ENCODE measurements at regions not wholly inside any gene's neighbourhood (a gene's known extent, or its start where the extent isn't known, plus 50 kb on each side); places are given as distances from the start of the nearest gene placed in this dataset.

DNA sequence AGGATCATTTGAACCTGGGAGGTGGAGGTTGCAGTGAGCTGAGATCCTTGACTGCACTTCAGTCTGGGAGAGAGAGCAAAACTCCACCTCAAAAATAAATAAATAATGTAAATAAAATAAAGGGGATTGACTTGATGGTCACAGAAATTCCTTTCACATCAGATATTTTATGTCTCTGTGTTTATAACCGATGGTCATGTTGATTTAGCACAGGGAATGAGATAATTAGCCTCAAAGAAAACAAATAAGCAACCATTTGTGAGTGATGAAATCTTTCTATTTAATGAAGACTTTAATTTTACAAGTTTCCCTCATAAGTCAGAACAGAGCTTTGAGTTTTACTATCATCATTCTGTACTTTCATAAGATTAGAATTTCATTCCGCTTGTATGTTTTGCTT, 64.8 kb upstream of the NUPR2 start:
- Mint-ChIP-seq H3K9me3 (no peaks in the 10 kb centered on the region), H3K4me3 (no peak overlapping the region), H3K27me3 (ENCODE audit: low read depth) (peaks cover 12% of the 10 kb centered on the region), H3K36me3 (ENCODE audit: low read depth) (no peaks in the 10 kb centered on the region), H3K27ac (no peak overlapping the region), H3K4me1 (ENCODE audit: low read depth) (no peaks in the 10 kb centered on the region)
- DNase-seq = no peak
- CTCF ChIA-PET = no interaction called here
- intact Hi-C loops (cut with micrococcal nuclease) = no loop called here

DNA sequence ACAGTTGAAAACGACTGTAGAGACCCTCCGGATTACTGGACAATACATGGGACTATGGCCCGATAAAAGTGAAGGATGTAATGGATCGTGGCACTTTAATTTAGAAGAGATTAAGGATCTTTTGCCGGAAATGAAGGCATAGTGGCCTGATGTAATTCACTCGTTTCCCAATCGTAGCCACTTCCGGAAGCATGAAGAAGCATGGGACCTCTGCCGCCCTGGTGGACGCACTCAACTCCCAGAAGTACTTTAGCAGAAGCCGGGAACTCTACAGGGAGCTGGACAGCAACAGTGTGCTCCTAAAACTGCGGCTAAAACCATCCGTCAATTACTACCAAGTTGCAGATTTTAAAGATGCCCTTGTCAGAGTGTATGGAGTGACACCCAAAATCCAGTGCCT, 59.6 kb upstream of the NUPR2 start:
- intact Hi-C loops (cut with micrococcal nuclease) = no loop called here
- CTCF ChIA-PET = no interaction called here
- no peaks in the 10 kb centered on the region for H3K9me3 Mint-ChIP-seq
- H3K36me3 Mint-ChIP-seq (ENCODE audit: low read depth) = no peaks in the 10 kb centered on the region
- H3K4me1 Mint-ChIP-seq (ENCODE audit: low read depth) = peaks cover 3% of the 10 kb centered on the region
- H3K4me3 Mint-ChIP-seq = no peak overlapping the region
- H3K27ac Mint-ChIP-seq = no peak overlapping the region
- peaks cover 29% of the 10 kb centered on the region for H3K27me3 Mint-ChIP-seq (ENCODE audit: low read depth)
- DNase-seq = no peak

DNA sequence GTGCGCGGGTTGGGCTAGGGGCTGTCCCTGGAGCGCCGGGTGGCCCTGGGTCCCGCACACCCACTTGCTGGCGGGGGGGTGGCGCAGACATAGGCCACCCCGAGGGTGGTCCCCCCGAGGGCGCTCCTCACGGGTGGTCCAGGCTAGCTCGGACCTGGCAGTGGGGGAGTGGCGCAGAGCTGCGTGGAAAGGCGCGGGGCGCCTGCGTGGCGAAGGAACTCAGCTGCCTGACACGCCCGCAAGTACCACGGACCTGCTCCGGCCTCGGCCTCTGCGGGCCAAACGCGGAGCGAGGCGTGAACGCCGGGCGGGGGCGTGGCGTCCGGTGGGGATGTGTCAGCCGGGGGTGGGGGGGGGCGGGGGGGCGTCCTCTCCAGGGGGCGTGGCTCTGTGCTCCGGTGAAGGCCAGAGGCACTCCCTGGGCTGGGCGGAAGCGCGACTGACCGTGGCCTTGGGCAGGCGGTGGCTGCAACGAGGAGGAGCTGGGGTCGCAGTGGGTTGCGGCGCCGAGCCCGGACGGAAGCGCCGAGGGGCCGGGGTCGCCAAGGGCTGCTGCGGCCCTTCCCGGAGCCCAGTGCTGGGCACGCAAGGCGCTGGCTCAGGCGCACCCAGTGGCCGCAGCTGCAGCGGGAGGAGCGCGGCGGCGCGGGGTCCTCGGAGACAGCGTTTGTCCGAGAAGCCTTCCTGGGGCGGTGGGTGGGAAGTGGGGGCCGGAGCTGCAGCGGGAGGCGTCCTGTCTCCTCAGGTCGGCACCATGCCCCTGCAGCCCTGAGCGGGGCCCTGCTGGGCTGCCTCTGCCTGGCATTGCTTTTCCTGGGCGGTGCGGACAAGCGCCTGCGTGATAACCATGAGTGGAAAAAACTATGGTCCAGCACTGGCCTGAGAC, 58.9 kb upstream of the NUPR2 start:
- no peak overlapping the region for H3K4me3 Mint-ChIP-seq
- H3K27me3 Mint-ChIP-seq (ENCODE audit: low read depth) = peaks cover 26% of the 10 kb centered on the region
- H3K4me1 Mint-ChIP-seq (ENCODE audit: low read depth) = peaks cover 3% of the 10 kb centered on the region
- no peaks in the 10 kb centered on the region for H3K36me3 Mint-ChIP-seq (ENCODE audit: low read depth)
- intact Hi-C loops (cut with micrococcal nuclease) = no loop called here
- CTCF ChIA-PET = no interaction called here
- H3K27ac Mint-ChIP-seq = no peak overlapping the region
- H3K9me3 Mint-ChIP-seq = no peaks in the 10 kb centered on the region
- no peak for DNase-seq

DNA sequence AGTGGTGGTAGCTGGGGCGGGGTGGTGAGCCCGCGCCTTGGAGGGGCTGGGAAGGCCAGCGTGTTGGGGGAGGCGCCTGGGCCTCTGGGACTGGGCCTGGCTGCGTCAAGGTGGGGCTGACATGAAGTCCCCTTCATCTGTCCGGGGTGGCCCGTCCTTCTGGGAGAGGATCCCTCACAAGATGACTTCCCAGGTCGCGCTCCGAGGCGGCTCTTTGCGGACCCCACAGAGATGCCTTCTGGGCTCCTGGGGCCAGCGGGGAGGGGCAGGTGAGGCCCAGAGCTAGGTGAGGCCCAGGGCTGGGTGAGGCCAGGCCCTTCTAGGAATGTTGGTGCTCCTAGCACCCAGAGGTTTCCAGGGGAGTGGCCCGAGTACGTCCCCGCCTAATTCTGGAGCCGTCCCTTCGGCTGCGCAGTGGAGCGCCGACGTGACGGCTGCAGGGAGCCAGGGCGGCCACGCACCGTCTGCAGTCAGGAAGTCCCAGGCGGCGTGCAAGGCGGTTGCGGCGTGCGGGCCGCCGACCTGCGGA, 58.2 kb upstream of the NUPR2 start:
- Mint-ChIP-seq H3K27me3 (ENCODE audit: low read depth) (peaks cover 23% of the 10 kb centered on the region), H3K4me3 (no peak overlapping the region), H3K27ac (no peak overlapping the region), H3K4me1 (ENCODE audit: low read depth) (peaks cover 3% of the 10 kb centered on the region), H3K36me3 (ENCODE audit: low read depth) (no peaks in the 10 kb centered on the region), H3K9me3 (no peaks in the 10 kb centered on the region)
- intact Hi-C loops (cut with micrococcal nuclease) = no loop called here
- no peak for DNase-seq
- CTCF ChIA-PET = no interaction called here
